Endothelial cell of umbilical vein (primary cell): ENCODE measurements at regions not wholly inside any gene's neighbourhood (a gene's known extent, or its start where the extent isn't known, plus 50 kb on each side); places are given as distances from the start of the nearest gene placed in this dataset.

Experiments
- POLR2AphosphoS5 ChIP-seq: IDR thresholded peaks from 2 replicates; pipeline ENCODE4 v1.6.1; 2012; ENCODE audit warnings: low read depth, mild to moderate bottlenecking, control low read depth, low read length, moderate library complexity; ENCODE audit not compliant: insufficient read depth
- TF ChIP-seq, protein P1 (sequence below), 2 donors: IDR thresholded peaks; 1 replicate in 1 of 2; 2 replicates in 1 of 2; pipeline ENCODE4 v1.5.1; 2011; ENCODE audit warnings: low read length in 2 of 2, mild to moderate bottlenecking in 2 of 2, moderate library complexity in 2 of 2, control low read depth in 1 of 2, inconsistent platforms in 1 of 2, low read depth in 1 of 2; ENCODE audit not compliant: insufficient read depth in 1 of 2; ENCODE audit errors: extremely low read depth in 1 of 2
- TF ChIP-seq, protein P2 (sequence below): IDR thresholded peaks from 2 replicates; pipeline ENCODE4 v1.6.1; 2011; ENCODE audit not compliant: insufficient read depth, insufficient read length

DNA sequence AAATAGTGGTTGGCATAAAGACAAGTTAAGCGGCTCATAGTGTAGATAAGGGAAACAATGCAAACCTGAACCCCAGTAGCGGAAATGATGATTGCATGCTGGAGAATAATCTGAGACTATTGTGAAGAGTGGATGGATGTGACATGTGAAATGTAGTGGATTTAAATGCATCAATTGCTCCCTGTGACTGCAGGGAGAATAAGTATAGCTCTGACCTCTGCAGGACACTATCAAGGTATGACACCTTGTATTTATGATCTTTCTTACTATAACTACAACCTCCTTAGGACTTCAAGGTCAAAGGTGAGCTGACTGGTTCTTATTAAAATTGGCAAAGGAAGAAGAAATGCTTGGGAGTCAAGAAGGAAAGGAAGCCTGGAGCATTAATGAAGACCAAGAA lies 285.6 kb downstream of the GRIN2B start:
- TF ChIP-seq, protein P1, sequence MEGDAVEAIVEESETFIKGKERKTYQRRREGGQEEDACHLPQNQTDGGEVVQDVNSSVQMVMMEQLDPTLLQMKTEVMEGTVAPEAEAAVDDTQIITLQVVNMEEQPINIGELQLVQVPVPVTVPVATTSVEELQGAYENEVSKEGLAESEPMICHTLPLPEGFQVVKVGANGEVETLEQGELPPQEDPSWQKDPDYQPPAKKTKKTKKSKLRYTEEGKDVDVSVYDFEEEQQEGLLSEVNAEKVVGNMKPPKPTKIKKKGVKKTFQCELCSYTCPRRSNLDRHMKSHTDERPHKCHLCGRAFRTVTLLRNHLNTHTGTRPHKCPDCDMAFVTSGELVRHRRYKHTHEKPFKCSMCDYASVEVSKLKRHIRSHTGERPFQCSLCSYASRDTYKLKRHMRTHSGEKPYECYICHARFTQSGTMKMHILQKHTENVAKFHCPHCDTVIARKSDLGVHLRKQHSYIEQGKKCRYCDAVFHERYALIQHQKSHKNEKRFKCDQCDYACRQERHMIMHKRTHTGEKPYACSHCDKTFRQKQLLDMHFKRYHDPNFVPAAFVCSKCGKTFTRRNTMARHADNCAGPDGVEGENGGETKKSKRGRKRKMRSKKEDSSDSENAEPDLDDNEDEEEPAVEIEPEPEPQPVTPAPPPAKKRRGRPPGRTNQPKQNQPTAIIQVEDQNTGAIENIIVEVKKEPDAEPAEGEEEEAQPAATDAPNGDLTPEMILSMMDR (IDR thresholded peaks at IDR 0.05; ENCODE audit: extremely low read depth in 1 of 2, insufficient read depth in 1 of 2, low read depth in 1 of 2, low read length in 2 of 2), result no peak
- TF ChIP-seq, protein P2, sequence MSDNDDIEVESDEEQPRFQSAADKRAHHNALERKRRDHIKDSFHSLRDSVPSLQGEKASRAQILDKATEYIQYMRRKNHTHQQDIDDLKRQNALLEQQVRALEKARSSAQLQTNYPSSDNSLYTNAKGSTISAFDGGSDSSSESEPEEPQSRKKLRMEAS, result no peak
- TF ChIP-seq POLR2AphosphoS5, result no peak
